K562 (cell line): ENCODE measurements at regions not wholly inside any gene's neighbourhood (a gene's known extent, or its start where the extent isn't known, plus 50 kb on each side); places are given as distances from the start of the nearest gene placed in this dataset.

Source experiments
- ARID3B ChIP-seq: fragments of 250-450 bp; sonication (Bioruptor Pico); IDR thresholded peaks from 2 replicates; pipeline ENCODE4 v1.4.0; 2020; ENCODE audit warnings: borderline replicate concordance
- GABPB2 ChIP-seq: fragments of 250-450 bp; sonication (Bioruptor Pico); conservative IDR thresholded peaks from 2 replicates; pipeline ENCODE4 v1.5.1; 2021; ENCODE audit warnings: mild to moderate bottlenecking
- HNRNPLL ChIP-seq: fragments of 200-400 bp; formaldehyde crosslinking; IDR thresholded peaks from 2 replicates; pipeline ENCODE4 v1.6.1; 2017; ENCODE audit warnings: low read length, low read depth, mild to moderate bottlenecking; ENCODE audit not compliant: poor library complexity, severe bottlenecking
- NFE2L1 ChIP-seq: fragments of 450-650 bp; IDR thresholded peaks from 2 replicates; pipeline ENCODE4 v1.6.1; 2016; ENCODE audit warnings: missing genetic modification characterization, low read depth, mild to moderate bottlenecking, missing compliant biosample characterization, moderate library complexity, borderline replicate concordance
- REST ChIP-seq, 2 experiments: fragments of 450-650 bp; formaldehyde crosslinking in 1 of 2; IDR thresholded peaks; 2 replicates each; pipeline versions ENCODE4 v1.4.0 to v1.6.1; 2014 to 2020; ENCODE audit warnings: mild to moderate bottlenecking in 2 of 2, borderline replicate concordance in 1 of 2, low read depth in 1 of 2
- TEAD1 ChIP-seq, 2 experiments: fragments of 450-650 bp in 1 of 2; sonication (generic) in 1 of 2; formaldehyde crosslinking; IDR thresholded peaks; 2 replicates each; pipeline versions ENCODE4 v1.4.0 to v1.8.0; 2020 to 2022; ENCODE audit warnings: mild to moderate bottlenecking in 2 of 2, missing genetic modification reagents in 1 of 2
- XRCC5 ChIP-seq: fragments of 200-400 bp; formaldehyde crosslinking; IDR thresholded peaks from 2 replicates; pipeline ENCODE4 v1.6.1; 2017; ENCODE audit warnings: low read depth, mild to moderate bottlenecking, low read length
- ZBTB12 ChIP-seq: fragments of 250-450 bp; sonication (Bioruptor Pico); IDR thresholded peaks from 2 replicates; pipeline ENCODE4 v1.4.0; 2020
- ZNF124 ChIP-seq: sonication (generic); formaldehyde crosslinking; IDR thresholded peaks from 2 replicates; pipeline ENCODE4 v1.8.1; 2022; ENCODE audit warnings: missing genetic modification reagents
- ZNF175 ChIP-seq: fragments of 200-800 bp; sonication (Bioruptor generic); IDR thresholded peaks from 2 replicates; pipeline ENCODE4 v1.6.1; 2016; ENCODE audit warnings: low read depth, mild to moderate bottlenecking, missing genetic modification characterization, missing compliant biosample characterization
- ZNF561 ChIP-seq: fragments of 450-650 bp; formaldehyde crosslinking; conservative IDR thresholded peaks from 2 replicates; pipeline ENCODE4 v1.4.0; 2020; ENCODE audit warnings: mild to moderate bottlenecking, moderate library complexity
- ZNF586 ChIP-seq: fragments of 450-650 bp; formaldehyde crosslinking; conservative IDR thresholded peaks from 2 replicates; pipeline ENCODE4 v1.4.0; 2020; ENCODE audit warnings: mild to moderate bottlenecking, moderate library complexity
- ZNF75A ChIP-seq: fragments of 450-650 bp; formaldehyde crosslinking; IDR thresholded peaks from 2 replicates; pipeline ENCODE4 v1.4.0; 2020; ENCODE audit warnings: mild to moderate bottlenecking
- ZNF830 ChIP-seq: fragments of 250-450 bp; sonication (Bioruptor Pico); IDR thresholded peaks from 2 replicates; pipeline ENCODE4 v1.5.0; 2021; ENCODE audit warnings: mild to moderate bottlenecking

- 0 out of 2 replicates have a peak, but pooled peaks have one; percentile 27 for TF ChIP-seq REST (IDR thresholded peaks at IDR 0.05; ENCODE audit: borderline replicate concordance)
- TF ChIP-seq REST (CRISPR knock-in tag; IDR thresholded peaks at IDR 0.05; ENCODE audit: low read depth): no peak
- no peak for TF ChIP-seq ZNF124 (CRISPR knock-in tag)
- TF ChIP-seq ZBTB12 (CRISPR knock-in tag): no peak
- no peak for TF ChIP-seq ZNF175
- no peak for TF ChIP-seq ZNF561 (CRISPR knock-in tag)
- no peak for TF ChIP-seq ARID3B (CRISPR knock-in tag)
- TF ChIP-seq XRCC5: no peak
- TF ChIP-seq ZNF830 (CRISPR knock-in tag): no peak
- TF ChIP-seq ZNF586: no peak
- no peak for TF ChIP-seq HNRNPLL
- TF ChIP-seq GABPB2 (CRISPR knock-in tag): no peak
- no peak for TF ChIP-seq NFE2L1 (tag)
- TF ChIP-seq TEAD1 (CRISPR knock-in tag; IDR thresholded peaks at IDR 0.05): no peak
- no peak for TF ChIP-seq ZNF75A (CRISPR knock-in tag)
Observed at GRCh38 chr2:195486987-195487644, 169.9 kb upstream of the SLC39A10 start (continued).
